GM06990 (cell line): ENCODE measurements at regions not wholly inside any gene's neighbourhood (a gene's known extent, or its start where the extent isn't known, plus 50 kb on each side); places are given as distances from the start of the nearest gene placed in this dataset.

ENCODE experiments used
- DNase-seq: peaks from one replicate; pipeline ENCODE4 v3.0.0-alpha.2; 2011; ENCODE audit not compliant: insufficient read length; ENCODE audit errors: extremely low read depth
- H3K27me3 ChIP-seq: replicated peaks from 2 replicates; pipeline ENCODE4 v1.6.0; 2011; ENCODE audit warnings: low read length; ENCODE audit not compliant: control insufficient read depth, insufficient read depth
- H3K36me3 ChIP-seq: 2 replicates; pipeline ENCODE4 v1.5.1; 2011; ENCODE audit warnings: low read length; ENCODE audit not compliant: control insufficient read depth, insufficient read depth
- H3K4me3 ChIP-seq: replicated peaks from 2 replicates; pipeline ENCODE4 v1.5.1; 2011; ENCODE audit warnings: low read depth, mild to moderate bottlenecking, control low read depth, low read length
- CTCF ChIP-seq: IDR thresholded peaks from 2 replicates; pipeline ENCODE4 v1.5.1; 2011; ENCODE audit warnings: low read length, control low read depth, mild to moderate bottlenecking, inconsistent platforms; ENCODE audit not compliant: insufficient read depth, poor library complexity, severe bottlenecking

- no peak for TF ChIP-seq CTCF
- DNase-seq: no peak
- Histone ChIP-seq H3K27me3 (no peaks in the 10 kb centered on the region), H3K4me3 (no peak overlapping the region), H3K36me3 (no peaks in the 10 kb centered on the region)
These were observed 52.7 kb upstream of the HIF1A start for GRCh38 chr14:61642614-61642982.

GRCh38 chr14:61643555-61643954, 51.8 kb upstream of the HIF1A start:
- Histone ChIP-seq H3K4me3 (no peak overlapping the region), H3K36me3 (no peaks in the 10 kb centered on the region), H3K27me3 (no peaks in the 10 kb centered on the region)
- no peak for DNase-seq
- TF ChIP-seq CTCF: no peak

GRCh38 chr14:61644175-61644574, 51.1 kb upstream of the HIF1A start:
- H3K4me3 ChIP-seq: no peak overlapping the region
- H3K27me3 ChIP-seq: no peaks in the 10 kb centered on the region
- no peak for DNase-seq
- H3K36me3 ChIP-seq: no peaks in the 10 kb centered on the region
- TF ChIP-seq CTCF: no peak

- H3K36me3 ChIP-seq: no peaks in the 10 kb centered on the region
- TF ChIP-seq CTCF: no peak
- no peaks in the 10 kb centered on the region for H3K27me3 ChIP-seq
- no peak overlapping the region for H3K4me3 ChIP-seq
- no peak for DNase-seq
These were observed 50.5 kb upstream of the HIF1A start for GRCh38 chr14:61644834-61645233.

- Histone ChIP-seq H3K4me3 (no peak overlapping the region), H3K27me3 (no peaks in the 10 kb centered on the region), H3K36me3 (no peaks in the 10 kb centered on the region)
- no peak for TF ChIP-seq CTCF
- no peak for DNase-seq
These were observed 50.1 kb upstream of the HIF1A start for GRCh38 chr14:61645247-61645646.
